Glomerular visceral epithelial cell (primary cell): ENCODE measurements at regions not wholly inside any gene's neighbourhood (a gene's known extent, or its start where the extent isn't known, plus 50 kb on each side); places are given as distances from the start of the nearest gene placed in this dataset.
A peak's percentile ranks its signal among the peaks of the same experiment; 100 is the strongest.
"Not testable (repeated sequence)": the region's sequence is repeated elsewhere in the genome, so short reads cannot be mapped to it uniquely, and the experiment has no call there.

ENCODE experiments used
- DNase-seq: peaks from one replicate; pipeline ENCODE4 v3.0.0-alpha.2; 2016; ENCODE audit errors: extremely low spot score

GRCh38 chr6:156688620-156688971 lies 88.6 kb upstream of the ARID1B start:
- no peak for DNase-seq

GRCh38 chr6:156687789-156688619 lies 89.2 kb upstream of the ARID1B start:
- DNase-seq, result peak; percentile 15

GRCh38 chr6:156686995-156687788 lies 90.0 kb upstream of the ARID1B start:
- DNase-seq, result peak; percentile 91

- no peak for DNase-seq
Measured at GRCh38 chr6:156686301-156686994, 90.7 kb upstream of the ARID1B start.

- DNase-seq, result no peak
Measured at GRCh38 chr6:156685823-156686222, 91.4 kb upstream of the ARID1B start.

- no peak for DNase-seq
Measured at GRCh38 chr6:156683821-156684220, 93.4 kb upstream of the ARID1B start.

GRCh38 chr6:156676721-156677120 lies 100.5 kb upstream of the ARID1B start:
- no peak for DNase-seq

- no peak for DNase-seq
Measured at GRCh38 chr6:156674197-156674596, 103.0 kb upstream of the ARID1B start.

- not testable (repeated sequence) for DNase-seq
Measured at GRCh38 chr6:156670097-156670496, 107.1 kb upstream of the ARID1B start.

- DNase-seq, result no peak
Measured at GRCh38 chr6:156662025-156662445, 115.1 kb upstream of the ARID1B start.

- no peak for DNase-seq
Measured at GRCh38 chr6:156660389-156660788, 116.8 kb upstream of the ARID1B start.

GRCh38 chr6:156659822-156660198 lies 117.4 kb upstream of the ARID1B start:
- DNase-seq, result no peak

GRCh38 chr6:156658966-156659821 lies 118.0 kb upstream of the ARID1B start:
- DNase-seq, result no peak

GRCh38 chr6:156658186-156658965 lies 118.8 kb upstream of the ARID1B start:
- no peak for DNase-seq

GRCh38 chr6:156657296-156657695 lies 119.9 kb upstream of the ARID1B start:
- no peak for DNase-seq

GRCh38 chr6:156654919-156655918 lies 122.0 kb upstream of the ARID1B start:
- no peak for DNase-seq

- no peak for DNase-seq
Measured at GRCh38 chr6:156652231-156652750, 124.9 kb upstream of the ARID1B start.

- DNase-seq, result no peak
Measured at GRCh38 chr6:156651486-156651885, 125.7 kb upstream of the ARID1B start.

GRCh38 chr6:156650896-156651390 lies 126.2 kb upstream of the ARID1B start:
- no peak for DNase-seq
